H1 (cell line): ENCODE measurements at regions not wholly inside any gene's neighbourhood (a gene's known extent, or its start where the extent isn't known, plus 50 kb on each side); places are given as distances from the start of the nearest gene placed in this dataset.

Experiments used
- E2F6 ChIP-seq: IDR thresholded peaks from 2 replicates; pipeline ENCODE4 v1.6.1; 2012; ENCODE audit warnings: inconsistent platforms
- SP1 ChIP-seq: IDR thresholded peaks from 2 replicates; pipeline ENCODE4 v1.6.1; 2011; ENCODE audit warnings: low read depth, low read length
- ZNF274 ChIP-seq: IDR thresholded peaks from 2 replicates; pipeline ENCODE4 v1.7.0; 2012; ENCODE audit warnings: low read length, borderline replicate concordance; ENCODE audit errors: extremely low read depth
- TF ChIP-seq, protein P1 (sequence below), 3 experiments: IDR thresholded peaks; 1 replicate in 2 of 3; 2 replicates in 1 of 3; pipeline versions ENCODE4 v1.5.1 to v1.6.1; 2011; ENCODE audit warnings: low read length in 3 of 3, mild to moderate bottlenecking in 3 of 3, inconsistent platforms in 2 of 3, low read depth in 1 of 3, moderate library complexity in 1 of 3; ENCODE audit not compliant: insufficient read depth in 1 of 3; ENCODE audit errors: control extremely low read depth in 1 of 3

GRCh38 chr1:43062527-43063095 is 103.9 kb upstream of the SLC2A1 start (continued):
- TF ChIP-seq, protein P1, sequence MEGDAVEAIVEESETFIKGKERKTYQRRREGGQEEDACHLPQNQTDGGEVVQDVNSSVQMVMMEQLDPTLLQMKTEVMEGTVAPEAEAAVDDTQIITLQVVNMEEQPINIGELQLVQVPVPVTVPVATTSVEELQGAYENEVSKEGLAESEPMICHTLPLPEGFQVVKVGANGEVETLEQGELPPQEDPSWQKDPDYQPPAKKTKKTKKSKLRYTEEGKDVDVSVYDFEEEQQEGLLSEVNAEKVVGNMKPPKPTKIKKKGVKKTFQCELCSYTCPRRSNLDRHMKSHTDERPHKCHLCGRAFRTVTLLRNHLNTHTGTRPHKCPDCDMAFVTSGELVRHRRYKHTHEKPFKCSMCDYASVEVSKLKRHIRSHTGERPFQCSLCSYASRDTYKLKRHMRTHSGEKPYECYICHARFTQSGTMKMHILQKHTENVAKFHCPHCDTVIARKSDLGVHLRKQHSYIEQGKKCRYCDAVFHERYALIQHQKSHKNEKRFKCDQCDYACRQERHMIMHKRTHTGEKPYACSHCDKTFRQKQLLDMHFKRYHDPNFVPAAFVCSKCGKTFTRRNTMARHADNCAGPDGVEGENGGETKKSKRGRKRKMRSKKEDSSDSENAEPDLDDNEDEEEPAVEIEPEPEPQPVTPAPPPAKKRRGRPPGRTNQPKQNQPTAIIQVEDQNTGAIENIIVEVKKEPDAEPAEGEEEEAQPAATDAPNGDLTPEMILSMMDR (IDR thresholded peaks at IDR 0.05; ENCODE audit: control extremely low read depth in 1 of 3, insufficient read depth in 1 of 3, low read depth in 1 of 3, low read length in 3 of 3) = no peak
- no peak for TF ChIP-seq E2F6
- no peak for TF ChIP-seq ZNF274
- TF ChIP-seq SP1 = no peak
